GM23338 (cell line): ENCODE measurements at regions not wholly inside any gene's neighbourhood (a gene's known extent, or its start where the extent isn't known, plus 50 kb on each side); places are given as distances from the start of the nearest gene placed in this dataset.

Experiments used
- ATAC-seq: fragments of 200-7000 bp; cut with Tn5 transposase; 3 replicates; pipeline ENCODE4 v1.9.1; 2020
- DNase-seq: peaks from one replicate; pipeline ENCODE4 v3.0.0-alpha.2; 2015; ENCODE audit warnings: low spot score
- H2AFZ ChIP-seq: fragments of 200-600 bp; sonication (generic); 2 replicates; pipeline ENCODE4 v1.8.0; 2016; ENCODE audit warnings: antibody characterized with exemption, mild to moderate bottlenecking, moderate library complexity
- H3F3A ChIP-seq: fragments of 200-600 bp; sonication (generic); replicated peaks from 2 replicates; pipeline ENCODE4 v1.8.0; 2017; ENCODE audit warnings: antibody characterized with exemption, mixed run types, low read depth
- H3K27ac ChIP-seq: fragments of 200-600 bp; sonication (generic); 2 replicates; pipeline ENCODE4 v1.6.1; 2016; ENCODE audit warnings: low read depth
- H3K27me3 ChIP-seq: fragments of 200-600 bp; sonication (generic); 2 replicates; pipeline ENCODE4 v1.8.0; 2016; ENCODE audit warnings: mild to moderate bottlenecking, mixed run types, moderate library complexity; ENCODE audit not compliant: insufficient read depth
- H3K36me3 ChIP-seq: fragments of 200-600 bp; sonication (generic); 2 replicates; pipeline ENCODE4 v1.8.0; 2016; ENCODE audit warnings: mild to moderate bottlenecking; ENCODE audit not compliant: insufficient read depth
- H3K4me1 ChIP-seq: fragments of 200-600 bp; sonication (generic); 2 replicates; pipeline ENCODE4 v1.8.0; 2016; ENCODE audit warnings: mild to moderate bottlenecking, moderate library complexity; ENCODE audit not compliant: insufficient read depth
- H3K4me2 ChIP-seq: fragments of 200-600 bp; sonication (generic); 2 replicates; pipeline ENCODE4 v1.7.1; 2017; ENCODE audit warnings: mixed run types
- H3K4me3 ChIP-seq: fragments of 200-600 bp; sonication (generic); 2 replicates; pipeline ENCODE4 v1.6.1; 2016; ENCODE audit warnings: mixed run types
- H3K79me2 ChIP-seq: fragments of 200-600 bp; sonication (generic); replicated peaks from 2 replicates; pipeline ENCODE4 v1.8.0; 2017; ENCODE audit warnings: mild to moderate bottlenecking; ENCODE audit not compliant: insufficient read depth
- H3K9me2 ChIP-seq: fragments of 200-600 bp; sonication (generic); 2 replicates; pipeline ENCODE4 v1.8.0; 2017; ENCODE audit not compliant: insufficient read depth
- H4K20me1 ChIP-seq: fragments of 200-600 bp; sonication (generic); replicated peaks from 2 replicates; pipeline ENCODE4 v1.8.0; 2017; ENCODE audit warnings: mild to moderate bottlenecking; ENCODE audit not compliant: insufficient read depth
- H3K27ac Mint-ChIP-seq: 2 replicates; pipeline ENCODE4 v1.8.0; 2020; ENCODE audit warnings: inconsistent platforms, mild to moderate bottlenecking, moderate library complexity, mixed read lengths
- H3K27me3 Mint-ChIP-seq: 3 replicates; pipeline ENCODE4 v1.8.0; 2022; ENCODE audit warnings: low read depth, mild to moderate bottlenecking, moderate library complexity, mixed read lengths, inconsistent platforms; ENCODE audit not compliant: insufficient read depth, poor library complexity
- H3K36me3 Mint-ChIP-seq: 3 replicates; pipeline ENCODE4 v1.8.0; 2021; ENCODE audit warnings: low read depth, mild to moderate bottlenecking, inconsistent platforms, moderate library complexity, mixed read lengths
- H3K4me1 Mint-ChIP-seq: 3 replicates; pipeline ENCODE4 v1.8.0; 2020; ENCODE audit warnings: mild to moderate bottlenecking, inconsistent platforms, mixed read lengths
- H3K4me3 Mint-ChIP-seq: 3 replicates; pipeline ENCODE4 v1.8.0; 2021; ENCODE audit warnings: moderate library complexity, mild to moderate bottlenecking, inconsistent platforms, mixed read lengths
- H3K9me3 Mint-ChIP-seq: 3 replicates; pipeline ENCODE4 v1.8.0; 2020; ENCODE audit warnings: moderate library complexity, mild to moderate bottlenecking, inconsistent platforms, mixed read lengths
- CREB1 ChIP-seq: fragments of 250-450 bp; sonication (Bioruptor Pico); IDR thresholded peaks from 2 replicates; pipeline ENCODE4 v1.5.0; 2020; ENCODE audit warnings: low read depth, mild to moderate bottlenecking, moderate library complexity
- ETS1 ChIP-seq: IDR thresholded peaks from 2 replicates; pipeline ENCODE4 v1.6.1; 2016; ENCODE audit warnings: antibody characterized with exemption
- NANOG ChIP-seq: IDR thresholded peaks from 2 replicates; pipeline ENCODE4 v1.6.1; 2016; ENCODE audit warnings: antibody characterized with exemption, borderline replicate concordance
- REST ChIP-seq: IDR thresholded peaks from one replicate; pipeline ENCODE4 v1.6.1; 2018; ENCODE audit warnings: antibody characterized with exemption; ENCODE audit not compliant: unreplicated experiment
- STAT1 ChIP-seq: IDR thresholded peaks from one replicate; pipeline ENCODE4 v1.6.1; 2016; ENCODE audit warnings: antibody characterized with exemption; ENCODE audit not compliant: unreplicated experiment
- ZNF462 ChIP-seq: fragments of 250-450 bp; sonication (Bioruptor Pico); IDR thresholded peaks from 2 replicates; pipeline ENCODE4 v1.5.0; 2020; ENCODE audit warnings: mild to moderate bottlenecking, moderate library complexity

- TF ChIP-seq ZNF462 (no peak), ETS1 (no peak), STAT1 (no peak), CREB1 (CRISPR knock-in tag) (no peak)
Measured at GRCh38 chr13:109587689-109588088, 198.7 kb downstream of the IRS2 start (continued).

- no peak overlapping the region for H2AFZ ChIP-seq
- no peak overlapping the region for H3K4me3 ChIP-seq
- H3K9me2 ChIP-seq, result no peaks in the 10 kb centered on the region
- no peaks in the 10 kb centered on the region for H3K36me3 Mint-ChIP-seq
- no peaks in the 10 kb centered on the region for H3F3A ChIP-seq
- no peaks in the 10 kb centered on the region; the same call in 1 of the 2 replicates for H3K4me1 ChIP-seq
- H3K27ac ChIP-seq, result no peak overlapping the region
- no peak overlapping the region for H3K27ac Mint-ChIP-seq
- TF ChIP-seq NANOG (no peak), REST (no peak), STAT1 (no peak)
- DNase-seq (peak; percentile 5), ATAC-seq (no peak)
- H3K4me2 ChIP-seq, result no peak overlapping the region
- H3K4me3 Mint-ChIP-seq, result no peak overlapping the region
- no peaks in the 10 kb centered on the region for H3K36me3 ChIP-seq
- no peaks in the 10 kb centered on the region; the same call in 2 of the 3 replicates for H3K9me3 Mint-ChIP-seq
- peaks cover 12% of the 10 kb centered on the region for H3K4me1 Mint-ChIP-seq
- peaks cover 3% of the 10 kb centered on the region for H3K27me3 Mint-ChIP-seq
- no peaks in the 10 kb centered on the region for H3K79me2 ChIP-seq
- H3K27me3 ChIP-seq, result no peaks in the 10 kb centered on the region
- H4K20me1 ChIP-seq, result no peaks in the 10 kb centered on the region
Measured at GRCh38 chr13:109586509-109587346, 199.7 kb downstream of the IRS2 start.
